ENCODE measurements at regions not wholly inside any gene's neighbourhood (a gene's known extent, or its start where the extent isn't known, plus 50 kb on each side); places are given as distances from the start of the nearest gene placed in this dataset.

DNA sequence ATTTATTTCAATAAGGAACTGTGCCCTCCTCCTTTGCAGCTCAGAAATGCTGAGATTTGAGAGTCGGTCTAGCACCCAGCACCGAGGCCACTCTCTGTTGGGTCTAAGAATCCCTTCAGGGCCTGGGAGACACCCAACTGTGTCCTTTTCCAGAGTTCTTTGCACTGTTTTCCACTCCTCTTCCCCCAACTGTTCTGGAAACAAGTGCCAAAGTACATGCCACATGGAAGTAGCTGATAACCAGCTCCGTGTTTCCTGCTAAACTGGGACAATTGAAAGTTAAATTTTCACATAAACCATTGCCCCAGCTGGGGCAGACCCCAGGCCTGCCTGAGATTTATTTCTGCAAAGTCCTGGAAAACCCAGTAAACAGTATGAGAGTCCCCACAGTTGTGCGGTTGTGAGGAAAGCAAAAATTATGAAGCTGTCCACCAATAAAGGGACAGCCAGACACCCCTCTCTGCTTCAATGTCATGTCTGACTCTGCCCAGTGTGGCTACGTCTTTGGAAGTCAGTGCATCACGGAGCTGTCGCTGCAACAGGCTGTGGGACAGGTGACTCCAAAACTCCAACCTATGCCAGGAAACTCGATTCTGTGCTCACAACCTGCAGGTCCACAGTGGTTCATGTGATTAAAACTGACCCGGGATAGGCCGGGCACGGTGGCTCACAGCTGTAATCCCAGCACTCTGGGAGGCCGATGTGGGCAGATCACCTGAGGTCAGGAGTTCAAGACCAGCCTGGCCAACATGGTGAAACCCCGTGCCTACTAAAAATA is 178.0 kb upstream of the AFDN start:
- TF ChIP-seq, protein P1, sequence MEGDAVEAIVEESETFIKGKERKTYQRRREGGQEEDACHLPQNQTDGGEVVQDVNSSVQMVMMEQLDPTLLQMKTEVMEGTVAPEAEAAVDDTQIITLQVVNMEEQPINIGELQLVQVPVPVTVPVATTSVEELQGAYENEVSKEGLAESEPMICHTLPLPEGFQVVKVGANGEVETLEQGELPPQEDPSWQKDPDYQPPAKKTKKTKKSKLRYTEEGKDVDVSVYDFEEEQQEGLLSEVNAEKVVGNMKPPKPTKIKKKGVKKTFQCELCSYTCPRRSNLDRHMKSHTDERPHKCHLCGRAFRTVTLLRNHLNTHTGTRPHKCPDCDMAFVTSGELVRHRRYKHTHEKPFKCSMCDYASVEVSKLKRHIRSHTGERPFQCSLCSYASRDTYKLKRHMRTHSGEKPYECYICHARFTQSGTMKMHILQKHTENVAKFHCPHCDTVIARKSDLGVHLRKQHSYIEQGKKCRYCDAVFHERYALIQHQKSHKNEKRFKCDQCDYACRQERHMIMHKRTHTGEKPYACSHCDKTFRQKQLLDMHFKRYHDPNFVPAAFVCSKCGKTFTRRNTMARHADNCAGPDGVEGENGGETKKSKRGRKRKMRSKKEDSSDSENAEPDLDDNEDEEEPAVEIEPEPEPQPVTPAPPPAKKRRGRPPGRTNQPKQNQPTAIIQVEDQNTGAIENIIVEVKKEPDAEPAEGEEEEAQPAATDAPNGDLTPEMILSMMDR (conservative IDR thresholded peaks at IDR 0.05; ENCODE audit: control insufficient read depth, insufficient read depth, low read depth, low read length), result no peak
- DNase-seq (ENCODE audit: low read depth), result no peak
- no peak overlapping the region for H3K4me3 ChIP-seq (ENCODE audit: control insufficient read depth, low read depth, low read length)

DNA sequence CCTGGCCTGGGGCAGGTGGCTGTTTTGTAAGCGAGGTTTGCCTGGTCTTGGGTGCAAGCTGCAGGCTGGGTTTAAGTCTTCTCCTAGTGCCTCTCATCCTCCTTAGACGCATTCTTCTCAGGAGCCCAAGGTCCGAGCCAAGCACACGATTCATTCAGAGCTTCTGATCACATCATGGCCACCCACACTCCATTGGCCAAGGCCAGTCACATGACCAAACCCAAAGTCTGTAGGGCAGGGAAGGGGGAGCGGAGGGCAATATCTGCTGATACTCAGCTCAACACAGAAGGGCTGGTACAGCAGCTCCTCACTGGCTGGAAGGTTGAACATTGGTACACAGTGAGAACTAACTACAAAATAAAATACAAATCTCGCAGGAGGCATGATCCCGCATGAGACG is 177.2 kb upstream of the AFDN start:
- TF ChIP-seq, protein P1 (conservative IDR thresholded peaks at IDR 0.05; ENCODE audit: control insufficient read depth, insufficient read depth, low read depth, low read length), result no peak
- no peak for DNase-seq (ENCODE audit: low read depth)
- H3K4me3 ChIP-seq (ENCODE audit: control insufficient read depth, low read depth, low read length), result no peak overlapping the region

DNA sequence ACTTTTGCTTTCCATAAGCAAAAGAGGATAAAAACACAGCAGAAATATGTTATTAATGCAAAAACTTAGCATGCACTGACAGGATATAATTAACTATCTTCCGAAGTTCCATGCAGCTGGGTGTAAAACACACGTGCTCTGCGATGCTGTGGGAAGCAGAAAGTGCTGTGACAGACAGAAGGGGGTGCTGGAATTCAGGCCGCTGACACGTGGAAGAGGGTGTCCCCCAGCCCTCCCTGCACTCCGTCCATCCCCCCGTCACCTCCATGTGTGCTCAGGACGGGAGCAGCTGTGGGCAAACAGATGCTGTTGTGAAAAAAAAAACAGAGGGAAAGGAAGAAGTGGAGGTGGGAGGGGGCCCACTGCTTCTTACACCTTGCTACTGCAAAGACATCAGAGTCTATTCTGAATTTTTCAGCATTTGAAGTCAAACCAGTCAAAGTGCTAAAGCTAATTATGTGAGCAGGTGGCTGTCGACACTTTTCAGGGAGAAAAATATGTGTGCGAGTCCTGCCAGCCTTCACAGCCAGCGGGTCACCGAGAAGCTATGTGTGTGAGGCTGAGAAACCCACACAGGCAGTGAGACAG is 175.9 kb upstream of the AFDN start:
- H3K4me3 ChIP-seq (ENCODE audit: control insufficient read depth, low read depth, low read length), result no peak overlapping the region
- TF ChIP-seq, protein P1 (conservative IDR thresholded peaks at IDR 0.05; ENCODE audit: control insufficient read depth, insufficient read depth, low read depth, low read length), result no peak
- no peak for DNase-seq (ENCODE audit: low read depth)

DNA sequence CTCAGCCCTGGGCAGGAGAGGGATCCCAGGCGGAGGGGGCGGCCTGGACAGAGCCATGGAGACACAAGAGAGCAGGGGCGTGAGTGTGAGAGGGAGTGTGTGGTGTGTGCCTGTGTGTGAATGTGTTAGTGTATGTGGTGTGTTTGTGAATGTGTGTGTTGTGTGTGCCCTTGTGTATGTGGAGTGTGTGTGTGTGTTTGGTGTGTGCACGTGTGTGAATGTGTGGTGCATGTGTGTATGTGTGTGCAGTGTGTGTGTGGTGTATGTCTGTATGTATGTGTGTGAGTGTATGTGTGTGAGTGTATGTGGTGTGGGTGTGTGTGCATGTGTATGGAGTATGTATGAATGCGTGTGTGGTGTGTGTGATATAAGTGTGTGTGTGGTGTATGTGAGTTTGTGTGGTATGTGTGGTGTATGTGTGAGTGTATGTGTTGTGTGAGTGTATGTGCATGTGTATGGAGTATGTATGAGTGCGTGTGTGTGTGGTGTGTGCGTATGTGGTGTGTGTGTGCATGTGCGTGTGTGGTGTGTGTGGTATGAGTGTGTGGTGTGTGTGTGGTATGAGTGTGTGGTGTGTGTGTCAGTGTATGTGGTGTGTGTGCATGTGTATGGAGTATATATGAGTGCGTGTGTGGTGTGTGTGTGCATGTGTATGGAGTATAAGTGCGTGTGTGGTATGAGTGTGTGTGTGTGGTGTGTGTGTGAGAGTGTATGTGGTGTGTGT is 175.2 kb upstream of the AFDN start:
- H3K4me3 ChIP-seq (ENCODE audit: control insufficient read depth, low read depth, low read length), result no peak overlapping the region
- TF ChIP-seq, protein P1 (conservative IDR thresholded peaks at IDR 0.05; ENCODE audit: control insufficient read depth, insufficient read depth, low read depth, low read length), result no peak
- DNase-seq (ENCODE audit: low read depth), result no peak

DNA sequence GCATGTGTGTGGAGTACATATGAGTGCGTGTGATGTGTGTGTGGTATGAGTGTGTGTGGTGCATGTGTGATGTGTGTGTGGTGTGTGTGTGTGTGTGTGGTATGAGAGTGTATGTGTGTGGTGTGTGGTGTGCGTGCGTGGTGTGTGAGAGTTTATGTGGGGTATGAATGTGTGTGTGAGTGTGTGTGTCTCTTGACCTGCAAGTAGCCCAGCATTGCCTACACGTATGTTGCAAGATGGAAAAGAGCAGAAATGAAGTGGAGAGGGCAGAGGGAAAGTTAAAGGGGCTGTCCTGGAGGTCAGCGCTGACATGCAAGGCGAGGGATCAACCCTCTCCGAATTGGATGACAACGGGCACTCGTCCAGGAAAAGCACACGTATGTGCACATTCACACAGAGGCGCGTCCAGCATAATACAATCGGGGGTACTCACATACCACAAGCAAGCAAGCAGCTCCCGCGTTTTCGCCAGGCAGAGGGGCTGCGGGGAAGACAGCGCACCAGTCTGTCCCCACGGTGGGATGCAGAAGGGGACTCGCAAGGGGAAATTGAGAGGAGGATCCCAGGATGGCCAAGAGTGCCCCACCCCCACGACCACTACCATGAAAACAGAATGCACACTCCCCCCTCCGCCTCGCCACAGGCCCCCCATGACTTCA is 174.5 kb upstream of the AFDN start:
- DNase-seq (ENCODE audit: low read depth), result no peak
- TF ChIP-seq, protein P1 (conservative IDR thresholded peaks at IDR 0.05; ENCODE audit: control insufficient read depth, insufficient read depth, low read depth, low read length), result no peak

DNA sequence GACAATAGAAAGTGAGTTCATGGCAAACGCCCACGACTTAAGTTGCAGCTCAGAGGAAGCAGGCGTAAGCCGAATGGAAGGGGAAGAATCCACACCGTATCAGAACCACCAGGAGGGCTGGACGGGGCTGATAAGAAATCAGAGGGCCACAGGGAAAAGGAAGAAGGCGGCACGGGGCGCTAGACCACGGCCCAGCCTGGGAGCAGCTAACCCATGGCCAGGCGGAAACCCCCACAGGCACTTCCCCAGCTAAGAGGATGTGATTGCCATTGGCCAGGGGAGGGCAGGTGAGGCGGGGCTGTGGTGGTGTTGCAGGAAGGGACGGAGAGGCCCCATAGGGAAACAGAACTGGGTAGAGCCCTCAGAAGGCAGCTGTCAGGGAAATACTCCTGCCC is 174.0 kb upstream of the AFDN start:
- TF ChIP-seq, protein P1 (conservative IDR thresholded peaks at IDR 0.05; ENCODE audit: control insufficient read depth, insufficient read depth, low read depth, low read length), result no peak
- H3K4me3 ChIP-seq (ENCODE audit: control insufficient read depth, low read depth, low read length), result no peak overlapping the region
- DNase-seq (ENCODE audit: low read depth), result no peak

More for the DNA sequence above, 174.5 kb upstream of the AFDN start:
- H3K4me3 ChIP-seq (ENCODE audit: control insufficient read depth, low read depth, low read length), result no peak overlapping the region

Data from fibroblast of mammary gland (primary cell).